ENCODE measurements at regions not wholly inside any gene's neighbourhood (a gene's known extent, or its start where the extent isn't known, plus 50 kb on each side); places are given as distances from the start of the nearest gene placed in this dataset.

DNA sequence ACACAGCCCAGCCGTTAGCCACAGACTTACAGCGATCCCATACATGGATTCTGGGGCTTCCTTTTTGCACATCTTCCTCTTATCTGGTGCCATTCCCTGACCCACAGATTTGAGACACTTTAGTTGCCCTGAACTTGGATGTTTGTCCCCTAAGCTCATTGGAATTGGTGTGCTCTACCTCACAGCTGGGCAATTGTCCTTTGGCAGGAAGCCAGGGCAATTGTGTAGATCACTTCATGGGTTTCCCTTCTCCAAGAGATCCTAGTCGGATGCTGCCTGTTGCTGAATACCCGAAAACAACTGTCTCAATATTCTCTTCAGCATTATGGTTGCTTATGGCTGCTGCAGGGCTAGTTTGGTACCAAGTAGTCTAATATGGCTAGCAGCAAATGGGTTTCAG, 470.7 kb upstream of the MKI67 start:
- FAIRE-seq: no peak

DNA sequence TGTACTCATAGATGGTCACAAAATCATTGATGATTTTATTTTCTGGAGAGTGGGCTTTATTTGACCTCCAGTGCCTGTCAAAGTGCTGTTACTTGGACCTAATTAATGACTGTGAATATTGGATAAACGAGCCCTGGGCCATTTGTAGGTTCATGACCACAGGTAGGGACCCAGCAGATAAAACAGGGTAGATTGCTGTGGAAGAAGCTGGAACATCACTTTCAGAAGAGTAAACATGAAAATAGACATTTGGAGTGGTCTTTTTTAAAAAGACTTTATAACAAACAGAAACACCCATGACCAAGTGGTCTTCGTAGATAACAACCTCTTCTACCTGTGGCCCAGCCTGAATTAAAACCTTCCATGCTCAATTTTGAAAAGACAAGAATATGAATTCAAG, 472.8 kb upstream of the MKI67 start:
- FAIRE-seq: no peak

DNA sequence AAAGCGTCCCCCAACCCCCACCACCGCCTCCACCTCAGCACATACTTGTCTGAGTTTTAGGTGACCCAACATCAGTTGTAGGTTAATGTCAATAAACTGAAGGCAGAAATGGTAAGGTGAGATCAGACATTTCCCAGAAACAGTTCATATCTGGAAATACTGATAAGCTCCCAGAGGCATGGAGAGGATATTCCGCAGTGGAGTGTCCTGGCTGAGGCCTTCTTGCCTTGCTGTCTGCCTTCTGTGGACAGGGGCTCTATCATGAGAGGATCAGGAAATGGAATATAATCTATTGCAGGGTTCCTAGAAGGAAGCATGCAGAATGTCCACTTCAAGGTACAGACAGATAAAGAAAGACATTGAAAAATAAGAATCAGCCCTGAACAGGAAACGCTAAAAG, 473.3 kb upstream of the MKI67 start:
- FAIRE-seq: no peak

DNA sequence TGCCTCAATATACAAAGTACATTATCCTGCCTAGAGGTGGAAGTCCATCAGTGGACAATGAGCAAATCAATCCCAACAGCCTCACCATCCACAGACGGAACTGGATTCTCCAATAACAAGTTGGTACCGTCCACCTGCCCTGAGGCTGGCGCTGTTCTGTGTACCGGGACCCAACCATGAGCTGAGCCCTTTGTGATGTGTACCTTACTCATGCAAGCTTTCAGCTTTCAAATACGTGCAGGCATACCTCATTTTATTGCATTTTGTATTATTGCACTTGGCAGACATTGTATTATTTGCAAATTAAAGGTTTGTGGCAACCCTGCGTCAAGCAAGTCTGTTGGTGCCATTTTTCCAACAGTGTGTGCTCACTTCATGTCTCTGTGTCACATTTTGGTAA, 476.0 kb upstream of the MKI67 start:
- no peak for FAIRE-seq

DNA sequence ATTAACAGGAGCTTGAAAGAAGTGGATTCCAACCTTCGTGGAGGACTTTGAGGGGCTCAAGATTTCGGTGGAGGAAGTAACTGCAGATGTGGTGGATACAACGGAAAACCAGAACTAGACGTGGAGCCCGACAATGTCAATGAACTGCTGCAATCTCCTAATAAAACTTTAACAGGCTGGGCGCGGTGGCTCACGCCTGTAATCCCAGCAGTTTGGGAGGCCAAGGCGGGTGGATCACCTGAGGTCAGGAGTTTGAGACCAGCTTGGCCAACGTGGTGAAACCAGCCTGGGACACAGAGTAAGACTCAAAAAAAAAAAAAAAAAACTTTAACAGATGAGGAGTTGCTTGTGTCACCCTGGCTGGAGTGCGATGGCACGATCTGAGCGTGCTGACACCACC, 477.8 kb upstream of the MKI67 start:
- no peak for FAIRE-seq

DNA sequence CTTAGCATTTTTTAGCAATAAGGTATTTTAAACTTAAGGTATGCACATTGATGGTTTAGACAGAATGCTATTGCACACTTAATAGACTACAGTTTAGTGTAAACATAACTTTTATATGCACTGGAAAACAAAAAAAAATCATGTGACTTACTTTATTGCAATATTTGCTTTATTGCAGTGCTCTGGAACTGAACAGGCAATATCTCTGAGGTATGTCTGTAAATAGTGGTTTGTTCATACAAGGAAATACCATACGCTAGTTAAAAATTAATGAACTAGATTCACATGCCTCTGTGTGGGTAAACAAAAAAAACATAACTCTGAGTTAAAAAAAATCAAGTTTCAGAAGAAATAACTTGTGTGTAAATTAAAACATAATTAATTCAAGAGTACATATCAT, 479.0 kb upstream of the MKI67 start:
- FAIRE-seq: no peak

DNA sequence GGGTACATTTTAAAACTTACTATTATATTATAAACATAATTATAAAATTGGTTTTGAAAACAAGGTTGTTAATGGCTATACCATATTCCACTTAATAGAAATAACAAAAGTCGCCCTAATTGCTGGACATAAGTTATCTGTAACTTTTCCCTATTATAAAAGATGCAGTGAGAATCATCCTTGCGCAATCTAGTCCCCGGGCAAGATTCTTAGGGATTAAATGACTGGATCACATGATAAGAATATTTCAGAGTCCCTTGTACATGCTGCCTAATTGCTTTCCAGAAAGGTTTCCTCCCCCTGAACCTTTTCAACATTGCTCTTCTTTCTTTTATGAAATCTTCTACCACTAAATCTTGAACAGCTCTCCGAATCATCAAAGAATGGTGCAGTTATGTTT, 479.8 kb upstream of the MKI67 start:
- no peak for FAIRE-seq

DNA sequence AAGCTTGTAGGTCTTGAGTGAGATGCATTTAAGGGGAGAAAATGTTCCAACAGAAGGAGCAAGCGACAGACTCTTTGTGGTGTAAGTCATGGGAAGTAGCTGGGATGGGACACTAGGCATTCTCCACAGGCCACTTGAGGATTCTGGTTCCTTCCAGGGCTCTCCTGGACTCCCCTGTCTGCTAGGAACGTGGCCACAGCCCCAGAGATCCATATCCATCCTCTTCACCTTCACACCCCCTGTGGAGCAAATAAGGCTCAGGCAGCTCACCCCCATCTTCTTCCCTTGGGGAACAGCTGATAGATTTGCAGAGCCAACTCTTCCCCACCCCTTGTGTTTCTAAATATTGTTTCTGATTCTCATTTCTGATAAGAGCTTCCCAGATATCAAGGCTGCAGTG, 482.6 kb upstream of the MKI67 start:
- no peak for FAIRE-seq

DNA sequence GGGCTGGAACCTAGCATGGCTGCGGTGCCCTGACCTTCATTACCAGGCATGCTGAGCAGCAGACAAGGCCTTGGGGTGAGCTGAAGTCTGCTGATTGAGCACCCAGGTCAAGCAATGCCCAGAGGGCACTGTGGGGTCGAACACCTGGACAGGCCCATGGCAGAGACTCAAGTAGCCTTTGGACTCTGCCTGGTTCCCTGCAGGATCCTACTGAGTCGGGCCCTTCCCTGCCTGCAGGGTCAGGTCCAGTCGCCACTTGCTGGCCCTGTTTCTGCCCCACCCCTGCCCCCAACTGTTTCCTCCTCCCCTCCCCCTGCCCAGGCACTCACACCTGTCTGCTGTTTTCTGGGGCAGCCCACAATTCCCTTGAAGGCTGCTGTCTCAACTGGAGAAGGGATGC, 483.2 kb upstream of the MKI67 start:
- FAIRE-seq: no peak

DNA sequence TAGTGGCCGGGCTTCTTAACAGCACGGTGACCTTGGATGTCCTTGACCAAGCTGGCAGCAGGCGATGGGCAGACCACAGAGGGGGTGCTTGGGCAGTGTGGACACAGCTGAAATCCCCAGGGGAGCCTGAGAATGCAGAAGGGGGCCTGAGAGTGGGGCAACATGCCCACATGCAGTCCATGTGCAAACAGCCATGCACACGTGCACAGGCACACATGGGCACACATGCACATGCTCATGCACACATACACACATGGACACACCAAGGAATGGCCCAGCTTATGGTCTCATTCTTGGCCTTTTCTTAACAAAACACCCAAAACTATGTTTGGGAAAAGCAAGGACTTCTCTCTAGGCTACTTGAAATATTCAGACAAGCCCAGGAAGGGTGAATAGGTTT, 483.9 kb upstream of the MKI67 start:
- no peak for FAIRE-seq

DNA sequence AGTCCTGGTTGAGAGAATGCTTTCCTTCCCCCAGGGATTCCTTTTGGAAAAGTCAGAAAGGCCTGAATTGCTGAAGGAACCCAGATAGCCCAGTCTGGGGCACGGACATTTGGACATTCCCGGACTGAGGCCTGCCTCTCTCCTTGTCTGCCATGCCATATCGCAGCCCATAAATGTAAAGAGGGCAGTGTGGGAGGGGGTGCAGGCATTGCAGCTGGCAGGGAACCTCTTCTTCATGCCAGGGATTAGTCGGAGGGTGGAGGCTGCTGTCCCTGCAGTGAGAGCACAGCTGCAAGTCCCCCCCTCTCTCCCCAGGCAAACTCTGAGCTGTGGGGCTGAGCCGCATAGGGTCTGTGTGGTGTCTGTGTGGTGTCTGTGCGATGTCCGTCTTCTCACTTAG, 486.0 kb upstream of the MKI67 start:
- FAIRE-seq: no peak

DNA sequence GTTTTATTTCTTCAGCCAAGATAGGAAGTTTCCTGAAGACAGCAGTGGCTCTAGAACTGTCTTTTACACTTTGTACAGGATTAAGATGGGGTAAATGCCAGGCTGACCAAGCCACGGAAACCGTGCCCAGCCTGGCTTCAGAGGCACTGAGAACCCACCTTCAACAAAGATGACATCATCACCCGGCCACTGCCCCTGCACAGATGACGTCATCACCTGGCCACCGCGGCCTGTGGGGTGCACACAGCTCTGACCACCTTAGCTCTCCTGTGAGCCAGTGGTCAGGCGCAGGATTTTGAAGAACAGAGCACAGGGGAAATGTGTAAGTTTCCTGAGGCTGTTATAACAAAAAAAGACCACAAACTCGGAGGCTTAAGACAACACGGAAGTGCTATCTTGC, 486.4 kb upstream of the MKI67 start:
- no peak for FAIRE-seq

DNA sequence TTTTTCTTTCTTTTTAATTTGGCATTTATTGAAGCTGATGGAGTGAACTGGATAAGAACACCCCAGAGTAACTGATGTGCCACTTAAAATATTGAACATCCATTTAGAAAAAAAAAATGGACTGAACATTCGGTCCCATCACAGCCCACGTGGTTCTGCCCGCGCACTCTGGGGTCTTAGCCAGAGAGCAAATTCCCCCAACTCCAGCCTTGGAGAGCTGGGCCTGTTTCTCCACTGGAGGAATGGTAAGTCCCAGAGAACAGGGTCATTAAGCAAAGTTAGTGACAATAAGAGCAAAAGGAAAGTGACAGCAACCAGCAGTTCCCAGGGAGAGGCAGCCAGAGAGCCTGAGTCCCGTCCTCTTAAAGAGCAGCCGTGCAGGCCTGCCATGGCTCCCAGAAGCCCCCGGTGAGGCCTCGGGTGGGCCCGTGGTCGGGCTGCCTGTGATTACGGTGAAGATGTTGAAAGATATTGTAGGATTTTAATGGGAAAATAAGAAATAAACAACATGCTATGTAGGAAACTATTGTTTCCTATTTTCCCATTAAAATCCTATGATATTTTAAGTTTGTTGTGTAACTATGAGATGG, 487.9 kb upstream of the MKI67 start:
- FAIRE-seq: no peak

DNA sequence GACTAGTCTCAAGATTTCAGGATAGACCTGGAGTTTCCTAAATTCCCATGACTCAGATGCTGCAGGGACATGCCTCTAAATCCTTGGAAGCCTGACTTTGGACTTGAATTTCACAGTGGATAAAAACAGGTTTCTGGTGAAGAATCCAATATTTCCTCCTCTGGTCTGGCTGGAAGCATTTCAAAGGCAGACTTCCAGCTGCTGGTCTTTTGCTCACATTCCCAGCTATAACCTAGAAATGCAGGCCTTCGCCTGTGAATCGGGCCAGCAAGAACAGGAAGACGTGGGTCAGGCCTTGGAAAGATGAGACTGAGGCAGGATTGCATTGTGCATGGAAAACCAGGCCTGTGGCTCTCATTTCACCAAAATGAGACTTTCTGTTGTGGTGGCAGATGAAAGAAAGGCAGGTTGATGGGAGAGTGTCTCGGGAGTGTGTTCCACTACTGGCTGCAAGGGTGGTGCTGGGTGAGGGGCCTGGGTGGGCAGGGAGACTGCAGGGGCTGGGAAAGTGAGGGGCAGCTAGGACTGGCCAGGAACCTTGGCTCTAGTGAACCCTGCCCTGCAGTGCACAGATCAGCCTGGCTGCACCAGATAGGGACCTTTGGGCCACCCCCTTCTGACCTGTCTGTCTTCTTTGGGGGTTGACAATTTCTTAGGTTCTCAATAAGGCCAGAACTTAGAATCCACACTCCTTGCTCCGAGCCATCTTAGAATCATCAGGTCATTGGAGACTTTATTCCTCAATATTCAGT, 488.8 kb upstream of the MKI67 start:
- FAIRE-seq: no peak

DNA sequence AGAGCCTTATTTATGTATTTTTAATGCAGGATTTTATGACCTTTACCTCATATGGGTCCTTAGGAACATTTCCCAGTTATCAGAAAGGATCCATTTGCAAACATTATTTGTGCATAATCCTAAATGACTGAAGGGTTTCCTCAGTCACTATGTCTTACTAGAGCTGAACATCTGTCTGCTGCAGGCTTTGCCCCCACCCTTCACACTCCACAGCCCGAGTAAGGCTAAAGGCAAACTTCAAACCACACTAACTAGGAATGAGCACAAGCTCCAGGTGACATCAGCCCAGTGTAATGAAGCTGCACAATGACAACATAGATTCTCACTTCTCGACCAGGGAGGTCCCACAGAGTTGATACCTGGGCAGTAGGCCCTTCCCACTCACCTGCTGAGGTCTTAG, 491.3 kb upstream of the MKI67 start:
- no peak for FAIRE-seq

DNA sequence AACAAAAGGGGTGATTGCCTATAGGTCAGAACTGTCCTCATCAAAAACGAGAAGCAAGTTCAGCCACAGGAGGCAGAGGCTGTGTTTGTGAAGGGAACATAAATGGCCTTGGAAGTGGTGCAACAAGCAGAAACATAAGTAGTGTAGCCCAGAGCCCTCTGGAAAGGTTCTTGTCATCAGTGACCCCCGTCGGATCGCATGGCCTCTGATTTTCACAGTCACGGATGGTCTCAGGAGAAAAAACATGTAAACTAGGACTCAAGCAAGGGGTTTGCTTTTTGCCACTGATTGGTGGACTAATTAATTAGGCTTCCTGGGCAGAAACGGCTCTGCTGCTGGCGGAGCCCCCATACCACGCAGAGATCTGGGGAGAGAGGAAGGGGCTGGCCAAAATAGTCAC, 496.5 kb upstream of the MKI67 start:
- no peak for FAIRE-seq

DNA sequence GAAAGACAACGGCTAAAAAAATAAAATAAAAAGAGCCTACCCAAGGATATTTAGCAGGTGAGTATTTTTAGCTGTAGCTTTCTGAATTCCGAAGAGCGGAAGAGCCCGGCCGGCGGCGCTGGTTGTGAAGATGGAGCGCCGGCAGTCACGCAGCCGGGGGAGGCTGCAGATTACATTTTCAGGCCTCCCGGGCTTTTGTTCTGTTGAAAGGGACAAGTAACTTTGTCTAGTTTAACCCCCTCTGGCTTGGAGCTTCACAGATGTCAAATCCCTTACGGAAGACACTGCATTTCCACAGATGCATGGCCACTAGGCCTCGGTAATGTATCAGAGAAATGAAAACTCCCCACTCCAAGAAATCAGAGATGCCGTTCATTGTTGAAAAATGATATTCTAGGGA, 497.6 kb upstream of the MKI67 start:
- no peak for FAIRE-seq

DNA sequence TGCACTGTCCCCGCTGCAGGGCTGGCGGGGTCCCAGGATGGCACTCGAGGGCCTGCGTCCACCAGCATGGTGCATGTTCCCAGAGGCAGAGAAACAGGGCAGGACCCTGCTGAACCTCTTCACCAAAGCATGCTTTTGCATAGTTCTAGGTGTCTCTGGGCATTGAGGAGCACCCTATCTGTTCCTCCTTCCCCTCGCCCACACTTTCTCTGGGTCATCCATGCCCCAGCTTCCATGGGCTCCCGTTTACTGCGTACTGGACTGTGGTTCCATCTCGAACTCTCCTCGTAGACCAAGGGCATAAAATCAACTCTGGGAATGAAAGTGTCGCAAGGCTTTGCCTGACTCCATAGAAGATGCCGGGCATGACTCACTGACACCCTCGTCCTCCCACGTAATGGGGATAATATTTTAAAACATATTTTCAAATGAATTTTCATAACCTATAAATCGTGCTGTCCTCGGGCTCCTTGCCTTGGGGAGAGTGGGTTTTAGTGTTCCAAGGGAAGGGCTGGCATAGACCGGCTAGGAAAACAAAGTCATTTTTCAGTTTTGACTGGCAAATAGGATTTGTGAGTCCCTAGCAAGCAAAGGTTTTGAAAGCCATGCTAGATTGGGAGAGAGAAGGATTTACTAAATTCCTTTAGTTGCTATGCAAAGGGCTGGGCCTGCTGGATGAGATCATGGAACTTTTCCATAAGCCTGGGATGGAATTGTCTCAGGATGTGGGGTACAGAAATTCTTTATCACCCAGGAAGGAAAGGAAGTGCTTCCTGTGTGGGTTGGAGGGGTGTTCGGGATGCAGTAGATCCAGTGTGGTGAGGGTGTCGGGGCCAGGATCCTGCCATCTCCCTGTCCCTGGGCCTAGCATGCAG, 498.7 kb upstream of the MKI67 start:
- FAIRE-seq: no peak

DNA sequence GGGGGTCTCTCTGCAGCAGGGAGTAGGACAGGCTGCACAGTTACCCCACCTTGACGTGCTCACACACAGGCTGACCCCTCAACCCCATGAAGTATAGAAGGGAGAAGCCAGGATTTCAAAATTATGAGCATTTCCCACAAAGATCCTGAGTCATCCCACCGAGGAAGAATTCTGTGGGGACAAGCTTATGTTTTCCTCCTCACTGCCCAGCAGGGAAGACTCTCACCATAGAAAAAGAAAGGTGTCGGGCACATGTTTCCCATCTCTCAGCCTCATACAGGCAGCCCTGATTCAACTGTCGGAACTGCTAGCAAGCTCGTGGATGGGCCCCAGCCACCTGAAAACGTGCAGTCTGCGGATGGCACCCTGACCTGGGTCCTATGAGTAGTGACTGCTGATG, 499.7 kb upstream of the MKI67 start:
- FAIRE-seq: no peak

DNA sequence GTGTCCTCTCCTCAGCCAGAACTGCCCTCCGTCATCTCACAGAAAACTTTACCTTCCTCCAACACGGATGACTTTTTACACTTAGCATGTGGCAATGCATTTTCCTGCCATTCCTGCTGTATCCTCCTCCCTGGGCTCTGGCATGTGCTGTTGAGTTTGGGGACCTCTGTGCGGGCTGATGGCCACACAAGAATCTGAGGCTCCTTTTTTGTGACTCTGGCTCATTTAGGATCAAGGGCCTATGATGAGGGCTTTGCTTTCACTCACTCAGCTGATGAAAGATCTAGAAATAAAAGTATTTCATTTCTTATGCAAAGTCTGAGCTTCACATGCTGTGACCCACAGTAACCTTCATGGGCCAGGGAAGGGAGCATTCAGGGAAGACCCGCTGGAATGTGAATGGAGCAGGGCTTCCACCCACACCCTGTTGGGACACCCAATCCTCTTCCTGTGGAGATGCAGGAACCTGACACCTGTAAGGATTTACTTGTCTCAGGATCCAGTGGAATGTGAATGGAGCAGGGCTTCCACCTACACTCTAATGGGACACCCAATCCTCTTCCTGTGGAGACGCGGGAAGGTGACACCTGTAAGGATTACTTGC, 500.3 kb upstream of the MKI67 start:
- no peak for FAIRE-seq

DNA sequence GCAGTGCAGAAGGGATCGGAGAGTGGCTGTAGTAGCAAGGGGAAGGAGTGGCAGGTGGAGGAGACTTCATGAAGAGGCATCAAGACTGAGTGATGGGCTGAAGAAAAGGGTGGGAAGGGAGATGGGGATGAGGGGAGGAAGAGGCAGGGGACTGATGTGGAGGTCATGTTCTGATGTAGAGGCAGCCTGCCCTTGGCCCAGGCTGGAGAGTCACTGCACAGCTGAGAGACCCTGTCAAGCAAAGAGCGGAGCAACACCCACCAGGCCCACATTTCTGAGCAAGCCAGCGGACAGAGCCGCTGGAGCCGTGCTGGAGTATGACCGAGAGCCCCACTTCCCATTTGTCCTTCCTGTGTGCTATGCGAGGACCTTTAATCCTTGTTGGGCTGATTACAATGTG, 501.6 kb upstream of the MKI67 start:
- FAIRE-seq: no peak

DNA sequence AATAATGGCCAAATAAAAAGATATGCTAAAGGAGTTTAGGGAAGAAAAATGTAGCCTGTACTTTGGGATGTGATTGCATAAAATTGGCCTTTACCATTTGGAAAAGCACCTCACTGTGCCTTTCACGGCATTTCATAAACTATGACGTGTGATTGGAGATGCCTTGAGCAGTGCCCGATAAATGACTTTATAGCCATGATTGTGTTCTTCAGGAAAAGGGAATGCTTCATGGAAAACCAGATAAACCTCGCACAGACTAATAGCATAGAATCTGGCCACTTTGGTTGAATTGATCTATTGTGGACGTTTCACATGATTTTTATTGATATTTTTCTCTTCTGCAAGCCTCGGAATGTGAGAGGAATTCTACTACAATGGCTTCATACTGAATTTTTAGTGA, 502.0 kb upstream of the MKI67 start:
- no peak for FAIRE-seq
